Transverse colon (tissue), 4 donors: ENCODE measurements at regions not wholly inside any gene's neighbourhood (a gene's known extent, or its start where the extent isn't known, plus 50 kb on each side); places are given as distances from the start of the nearest gene placed in this dataset.

Experiments
- DNase-seq: peaks from one replicate; pipeline ENCODE4 v3.0.0-alpha.2; 2019
- H3K27ac ChIP-seq, 4 donors: fragments of 200-600 bp; sonication (generic); 2 replicates each; pipeline ENCODE4 v1.5.1; 2016 to 2018; ENCODE audit warnings: inconsistent platforms in 4 of 4
- H3K27me3 ChIP-seq: fragments of 200-600 bp; sonication (generic); 2 replicates; pipeline ENCODE4 v1.5.1; 2017; ENCODE audit warnings: inconsistent platforms
- H3K36me3 ChIP-seq, 4 donors: fragments of 200-600 bp; sonication (generic); 2 replicates each; pipeline ENCODE4 v1.5.1; 2017 to 2019; ENCODE audit warnings: inconsistent platforms in 4 of 4
- H3K4me1 ChIP-seq, 4 donors: fragments of 200-600 bp; sonication (generic); 2 replicates each; pipeline ENCODE4 v1.5.1; 2017 to 2020; ENCODE audit warnings: inconsistent platforms in 4 of 4
- H3K4me3 ChIP-seq, 4 donors: fragments of 200-600 bp; sonication (generic); 1 replicate in 1 of 4; 2 replicates in 3 of 4; pipeline versions ENCODE4 v1.5.1 to v1.6.1; 2017 to 2019; ENCODE audit warnings: inconsistent platforms in 4 of 4
- H3K9me3 ChIP-seq, 2 donors: fragments of 200-600 bp; sonication (generic); 2 replicates each; pipeline ENCODE4 v1.5.1; 2017 to 2019; ENCODE audit warnings: inconsistent platforms in 2 of 2
- CTCF ChIP-seq, 5 experiments: fragments of 200-600 bp in 3 of 5; fragments of 450-650 bp in 2 of 5; sonication (generic) in 3 of 5; IDR thresholded peaks; 1 replicate in 2 of 5; 2 replicates in 3 of 5; pipeline ENCODE4 v1.5.1; 2016 to 2017; ENCODE audit warnings: antibody characterized with exemption in 5 of 5, inconsistent platforms in 3 of 5, mild to moderate bottlenecking in 2 of 5, moderate library complexity in 1 of 5
- EP300 ChIP-seq: sonication (generic); formaldehyde crosslinking; IDR thresholded peaks from one replicate; pipeline ENCODE4 v1.6.1; 2017; ENCODE audit warnings: antibody characterized with exemption, low read depth
- POLR2A ChIP-seq: fragments of 450-650 bp; IDR thresholded peaks from one replicate; pipeline ENCODE4 v1.6.1; 2016; ENCODE audit warnings: antibody characterized with exemption, mild to moderate bottlenecking, moderate library complexity
- POLR2AphosphoS5 ChIP-seq, 3 donors: sonication (generic); formaldehyde crosslinking; IDR thresholded peaks; one replicate each; pipeline ENCODE4 v1.6.1; 2016; ENCODE audit warnings: antibody characterized with exemption in 3 of 3
- WGBS, 2 donors: methylation state at CpG; one replicate each; pipeline ENCODE4 v1.1.5; 2018; ENCODE audit warnings: low coverage in 1 of 2; 5-methylcytosine and 5-hydroxymethylcytosine counted together
- in situ Hi-C, 4 donors: fragments of 200-750 bp; cut with MboI; loops; one replicate each; pipeline versions ENCODE4 v1.15.0 to v1.15.1; 2017; ENCODE audit warnings: low sequenced_read_pairs in 3 of 4, low pct_ligation_motif_present in 1 of 4, low pct_unique_long_range_greater_than_20kb in 1 of 4
- intact Hi-C: fragments of 100-400 bp; cut with DNase I; formaldehyde crosslinking; loops from one replicate; pipeline ENCODE4 v1.15.1; 2023; ENCODE audit warnings: low total_unique reads

- in situ Hi-C loops (no loop called here), intact Hi-C loops (no loop called here)
- WGBS, 2 donors = 67 to 84% methylated on average over 4 of the region's 4 CpGs
- H3K27ac ChIP-seq = no peak overlapping the region
- H3K4me3 ChIP-seq = no peak overlapping the region
- no peaks in the 10 kb centered on the region for H3K9me3 ChIP-seq
- TF ChIP-seq EP300 (no peak), CTCF (IDR thresholded peaks at IDR 0.05) (no peak), POLR2AphosphoS5 (IDR thresholded peaks at IDR 0.05) (no peak), POLR2A (no peak)
- H3K4me1 ChIP-seq = no peaks in the 10 kb centered on the region
- H3K36me3 ChIP-seq = no peaks in the 10 kb centered on the region
- no peaks in the 10 kb centered on the region for H3K27me3 ChIP-seq
- no peak for DNase-seq
These were observed 1123.7 kb downstream of the TDRD15 start for GRCh38 chr2:22247466-22247865.

DNA sequence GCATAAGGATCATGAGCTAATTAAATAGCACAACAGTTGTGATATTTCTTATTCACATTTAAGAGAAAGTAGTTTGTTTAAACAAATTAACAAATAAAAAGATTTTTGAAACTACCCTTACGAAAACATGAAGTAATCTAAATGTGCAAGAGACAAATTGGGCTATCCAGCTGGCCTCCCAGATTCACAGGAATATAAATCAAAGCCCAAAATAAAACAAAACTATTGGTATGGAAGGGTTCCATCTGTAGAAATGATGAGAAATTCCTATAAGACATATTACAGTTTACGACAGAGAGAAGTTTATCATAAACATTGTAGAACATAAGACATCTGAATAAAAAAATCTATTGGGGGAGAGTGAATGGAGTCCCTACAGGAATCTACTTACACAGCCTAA is 1125.1 kb downstream of the TDRD15 start:
- H3K9me3 ChIP-seq = no peaks in the 10 kb centered on the region
- in situ Hi-C loops (no loop called here), intact Hi-C loops (no loop called here)
- no peak overlapping the region for H3K4me3 ChIP-seq
- H3K27me3 ChIP-seq = no peaks in the 10 kb centered on the region
- WGBS, 2 donors = 50 to 70% methylated on average over 2 of the region's 2 CpGs
- no peak overlapping the region for H3K27ac ChIP-seq
- DNase-seq = no peak
- TF ChIP-seq CTCF (IDR thresholded peaks at IDR 0.05) (no peak), POLR2AphosphoS5 (IDR thresholded peaks at IDR 0.05) (no peak), EP300 (no peak), POLR2A (no peak)
- no peaks in the 10 kb centered on the region for H3K36me3 ChIP-seq
- H3K4me1 ChIP-seq = no peaks in the 10 kb centered on the region

- Histone ChIP-seq H3K27me3 (no peaks in the 10 kb centered on the region), H3K9me3 (no peaks in the 10 kb centered on the region), H3K27ac (no peak overlapping the region), H3K4me1 (no peaks in the 10 kb centered on the region), H3K36me3 (no peaks in the 10 kb centered on the region), H3K4me3 (no peak overlapping the region)
- no peak for DNase-seq
- in situ Hi-C loops = no loop called here
- intact Hi-C loops = no loop called here
- TF ChIP-seq POLR2AphosphoS5 (IDR thresholded peaks at IDR 0.05) (no peak), CTCF (IDR thresholded peaks at IDR 0.05) (no peak), EP300 (no peak), POLR2A (no peak)
- 77 to 78% methylated on average over 2 of the region's 2 CpGs for WGBS, 2 donors
These were observed 1129.4 kb downstream of the TDRD15 start for GRCh38 chr2:22253171-22253570.

- in situ Hi-C loops = no loop called here
- Histone ChIP-seq H3K27ac (no peak overlapping the region), H3K4me3 (no peak overlapping the region), H3K36me3 (no peaks in the 10 kb centered on the region), H3K9me3 (no peaks in the 10 kb centered on the region), H3K4me1 (no peaks in the 10 kb centered on the region), H3K27me3 (no peaks in the 10 kb centered on the region)
- intact Hi-C loops = no loop called here
- no peak for DNase-seq
- no peak for TF ChIP-seq CTCF (IDR thresholded peaks at IDR 0.05)
- no peak for TF ChIP-seq EP300
- TF ChIP-seq POLR2AphosphoS5 (IDR thresholded peaks at IDR 0.05) = no peak
- no peak for TF ChIP-seq POLR2A
- 91 to 93% methylated on average over 6 to 7 of the region's 7 CpGs for WGBS, 2 donors
These were observed 1123.8 kb upstream of the KLHL29 start for GRCh38 chr2:22261165-22261564.
